Esophagus muscularis mucosa (tissue), 3 donors: ENCODE measurements at regions not wholly inside any gene's neighbourhood (a gene's known extent, or its start where the extent isn't known, plus 50 kb on each side); places are given as distances from the start of the nearest gene placed in this dataset.

Source experiments
- POLR2A ChIP-seq: fragments of 450-650 bp; IDR thresholded peaks from one replicate; pipeline ENCODE4 v1.6.1; 2017; ENCODE audit warnings: antibody characterized with exemption, moderate library complexity, mild to moderate bottlenecking, low read depth
- TF ChIP-seq, protein P1 (sequence below), 3 experiments: fragments of 200-600 bp in 2 of 3; fragments of 450-650 bp in 1 of 3; sonication (generic) in 2 of 3; IDR thresholded peaks; one replicate each; pipeline ENCODE4 v1.5.1; 2017 to 2019; ENCODE audit warnings: antibody characterized with exemption in 3 of 3, mild to moderate bottlenecking in 2 of 3, moderate library complexity in 1 of 3

- TF ChIP-seq, protein P1, sequence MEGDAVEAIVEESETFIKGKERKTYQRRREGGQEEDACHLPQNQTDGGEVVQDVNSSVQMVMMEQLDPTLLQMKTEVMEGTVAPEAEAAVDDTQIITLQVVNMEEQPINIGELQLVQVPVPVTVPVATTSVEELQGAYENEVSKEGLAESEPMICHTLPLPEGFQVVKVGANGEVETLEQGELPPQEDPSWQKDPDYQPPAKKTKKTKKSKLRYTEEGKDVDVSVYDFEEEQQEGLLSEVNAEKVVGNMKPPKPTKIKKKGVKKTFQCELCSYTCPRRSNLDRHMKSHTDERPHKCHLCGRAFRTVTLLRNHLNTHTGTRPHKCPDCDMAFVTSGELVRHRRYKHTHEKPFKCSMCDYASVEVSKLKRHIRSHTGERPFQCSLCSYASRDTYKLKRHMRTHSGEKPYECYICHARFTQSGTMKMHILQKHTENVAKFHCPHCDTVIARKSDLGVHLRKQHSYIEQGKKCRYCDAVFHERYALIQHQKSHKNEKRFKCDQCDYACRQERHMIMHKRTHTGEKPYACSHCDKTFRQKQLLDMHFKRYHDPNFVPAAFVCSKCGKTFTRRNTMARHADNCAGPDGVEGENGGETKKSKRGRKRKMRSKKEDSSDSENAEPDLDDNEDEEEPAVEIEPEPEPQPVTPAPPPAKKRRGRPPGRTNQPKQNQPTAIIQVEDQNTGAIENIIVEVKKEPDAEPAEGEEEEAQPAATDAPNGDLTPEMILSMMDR (IDR thresholded peaks at IDR 0.05) = no peak
- no peak for TF ChIP-seq POLR2A
Observed at GRCh38 chr2:117127680-117128079, 686.8 kb upstream of the DDX18 start.
